WTC11 (cell line): ENCODE measurements at regions not wholly inside any gene's neighbourhood (a gene's known extent, or its start where the extent isn't known, plus 50 kb on each side); places are given as distances from the start of the nearest gene placed in this dataset.

Source experiments
- ATAC-seq: fragments of 200-7000 bp; cut with Tn5 transposase; 2 replicates; pipeline ENCODE4 v1.10.0; 2021; ENCODE audit warnings: mild to moderate bottlenecking, moderate library complexity
- CTCF ChIA-PET: fragments of 300-600 bp; sonication (Branson Sonifier 250); formaldehyde crosslinking; loops from one replicate; lab custom pipeline; 2021; ENCODE audit warnings: antibody characterized with exemption; lab: Charles Lee
- POLR2A ChIA-PET: fragments of 350-600 bp; sonication (Branson Sonifier 250); formaldehyde crosslinking; loops from one replicate; lab custom pipeline; 2021; ENCODE audit warnings: antibody characterized with exemption; lab: Charles Lee
- DNase-seq: peaks from one replicate; pipeline ENCODE4 v3.0.0; 2021; ENCODE audit warnings: low spot score
- H3K27ac Mint-ChIP-seq: 2 replicates; pipeline ENCODE4 v1.8.0; 2021; ENCODE audit warnings: mixed read lengths
- H3K27me3 Mint-ChIP-seq: 2 replicates; pipeline ENCODE4 v1.8.0; 2021; ENCODE audit warnings: low read depth, mild to moderate bottlenecking, moderate library complexity, mixed read lengths
- H3K36me3 Mint-ChIP-seq: 2 replicates; pipeline ENCODE4 v1.8.0; 2021; ENCODE audit warnings: mixed read lengths
- H3K4me1 Mint-ChIP-seq: 2 replicates; pipeline ENCODE4 v1.8.0; 2022; ENCODE audit warnings: mixed read lengths
- H3K4me3 Mint-ChIP-seq: 2 replicates; pipeline ENCODE4 v1.8.0; 2021; ENCODE audit warnings: mild to moderate bottlenecking, moderate library complexity, mixed read lengths
- H3K9me3 Mint-ChIP-seq: 2 replicates; pipeline ENCODE4 v1.8.0; 2021; ENCODE audit warnings: mixed read lengths
- ATF1 ChIP-seq: sonication (generic); formaldehyde crosslinking; IDR thresholded peaks from 2 replicates; pipeline ENCODE4 v1.8.1; 2023; ENCODE audit warnings: mild to moderate bottlenecking, moderate library complexity, missing genetic modification reagents
- CREB1 ChIP-seq: sonication (generic); formaldehyde crosslinking; IDR thresholded peaks from 2 replicates; pipeline ENCODE4 v1.8.0; 2023; ENCODE audit warnings: mild to moderate bottlenecking, missing genetic modification reagents
- ELF4 ChIP-seq: sonication (generic); formaldehyde crosslinking; IDR thresholded peaks from 2 replicates; pipeline ENCODE4 v1.8.1; 2022; ENCODE audit warnings: low read depth, mild to moderate bottlenecking, moderate library complexity, missing genetic modification reagents
- FOXK1 ChIP-seq: sonication (generic); formaldehyde crosslinking; IDR thresholded peaks from 2 replicates; pipeline ENCODE4 v1.8.0; 2022; ENCODE audit warnings: mild to moderate bottlenecking, moderate library complexity, missing genetic modification reagents
- FOXP1 ChIP-seq: sonication (generic); formaldehyde crosslinking; IDR thresholded peaks from 2 replicates; pipeline ENCODE4 v1.8.0; 2022; ENCODE audit warnings: missing genetic modification reagents, mild to moderate bottlenecking, moderate library complexity, borderline replicate concordance
- HMGA2 ChIP-seq: fragments of 250-450 bp; sonication (Bioruptor Pico); IDR thresholded peaks from 2 replicates; pipeline ENCODE4 v1.4.0; 2021; ENCODE audit warnings: mild to moderate bottlenecking, moderate library complexity
- IRF2 ChIP-seq: sonication (generic); formaldehyde crosslinking; IDR thresholded peaks from 2 replicates; pipeline ENCODE4 v1.8.0; 2022; ENCODE audit warnings: low read depth, missing genetic modification reagents, borderline replicate concordance
- JUN ChIP-seq: sonication (generic); formaldehyde crosslinking; IDR thresholded peaks from 2 replicates; pipeline ENCODE4 v1.8.0; 2023; ENCODE audit warnings: mild to moderate bottlenecking, missing genetic modification reagents
- MXD4 ChIP-seq: fragments of 250-450 bp; sonication (Bioruptor Pico); IDR thresholded peaks from 2 replicates; pipeline ENCODE4 v1.8.0; 2021; ENCODE audit warnings: mild to moderate bottlenecking, moderate library complexity, borderline replicate concordance
- SMAD3 ChIP-seq: sonication (generic); formaldehyde crosslinking; IDR thresholded peaks from 2 replicates; pipeline ENCODE4 v1.8.0; 2022; ENCODE audit warnings: missing genetic modification reagents, mild to moderate bottlenecking, borderline replicate concordance
- SMAD4 ChIP-seq: sonication (generic); formaldehyde crosslinking; IDR thresholded peaks from 2 replicates; pipeline ENCODE4 v1.8.0; 2022; ENCODE audit warnings: mild to moderate bottlenecking, missing genetic modification reagents
- SP1 ChIP-seq: sonication (generic); formaldehyde crosslinking; conservative IDR thresholded peaks from 2 replicates; pipeline ENCODE4 v1.8.1; 2022; ENCODE audit warnings: missing genetic modification reagents
- ZNF232 ChIP-seq: sonication (generic); formaldehyde crosslinking; IDR thresholded peaks from 2 replicates; pipeline ENCODE4 v1.8.0; 2022; ENCODE audit warnings: mild to moderate bottlenecking, missing genetic modification reagents
- ZNF263 ChIP-seq: sonication (generic); formaldehyde crosslinking; IDR thresholded peaks from 2 replicates; pipeline ENCODE4 v1.8.1; 2022; ENCODE audit warnings: low read depth, mild to moderate bottlenecking, moderate library complexity, missing genetic modification reagents
- ZNF317 ChIP-seq: sonication (generic); formaldehyde crosslinking; IDR thresholded peaks from 2 replicates; pipeline ENCODE4 v1.8.1; 2023; ENCODE audit warnings: low read depth, mild to moderate bottlenecking, moderate library complexity, missing genetic modification reagents, borderline replicate concordance
- ZNF532 ChIP-seq: fragments of 250-450 bp; sonication (Bioruptor Pico); IDR thresholded peaks from 2 replicates; pipeline ENCODE4 v1.9.0; 2021; ENCODE audit warnings: mild to moderate bottlenecking, borderline replicate concordance
- ZSCAN18 ChIP-seq: fragments of 250-450 bp; sonication (Bioruptor Pico); IDR thresholded peaks from 2 replicates; pipeline ENCODE4 v2.1.2; 2022; ENCODE audit warnings: mild to moderate bottlenecking, moderate library complexity
- TF ChIP-seq, protein P1 (sequence below): fragments of 250-450 bp; sonication (Bioruptor Pico); IDR thresholded peaks from 2 replicates; pipeline ENCODE4 v1.8.0; 2021; ENCODE audit warnings: mild to moderate bottlenecking
- TF ChIP-seq, protein P2 (sequence below): sonication (generic); formaldehyde crosslinking; IDR thresholded peaks from 2 replicates; pipeline ENCODE4 v1.8.1; 2023; ENCODE audit warnings: mild to moderate bottlenecking, missing genetic modification reagents, moderate library complexity
- TF ChIP-seq, protein P3 (sequence below): sonication (generic); formaldehyde crosslinking; IDR thresholded peaks from 2 replicates; pipeline ENCODE4 v1.8.0; 2023; ENCODE audit warnings: missing genetic modification reagents
- TF ChIP-seq, protein P4 (sequence below): sonication (generic); formaldehyde crosslinking; conservative IDR thresholded peaks from 2 replicates; pipeline ENCODE4 v1.8.1; 2023; ENCODE audit warnings: mild to moderate bottlenecking, low read depth, missing genetic modification reagents, moderate library complexity

GRCh38 chr4:19925516-19925915, 326.2 kb upstream of the SLIT2 start (continued):
- TF ChIP-seq, protein P1, sequence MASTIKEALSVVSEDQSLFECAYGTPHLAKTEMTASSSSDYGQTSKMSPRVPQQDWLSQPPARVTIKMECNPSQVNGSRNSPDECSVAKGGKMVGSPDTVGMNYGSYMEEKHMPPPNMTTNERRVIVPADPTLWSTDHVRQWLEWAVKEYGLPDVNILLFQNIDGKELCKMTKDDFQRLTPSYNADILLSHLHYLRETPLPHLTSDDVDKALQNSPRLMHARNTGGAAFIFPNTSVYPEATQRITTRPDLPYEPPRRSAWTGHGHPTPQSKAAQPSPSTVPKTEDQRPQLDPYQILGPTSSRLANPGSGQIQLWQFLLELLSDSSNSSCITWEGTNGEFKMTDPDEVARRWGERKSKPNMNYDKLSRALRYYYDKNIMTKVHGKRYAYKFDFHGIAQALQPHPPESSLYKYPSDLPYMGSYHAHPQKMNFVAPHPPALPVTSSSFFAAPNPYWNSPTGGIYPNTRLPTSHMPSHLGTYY (CRISPR knock-in tag), result no peak
- TF ChIP-seq FOXP1 (CRISPR knock-in tag), result no peak
- TF ChIP-seq ZNF232, result no peak
- TF ChIP-seq FOXK1 (CRISPR knock-in tag), result no peak

GRCh38 chr4:19924761-19925160, 326.9 kb upstream of the SLIT2 start:
- no peak for DNase-seq
- Mint-ChIP-seq H3K27me3 (peaks cover 2% of the 10 kb centered on the region; the same call in 1 of the 2 replicates), H3K36me3 (peaks cover 6% of the 10 kb centered on the region; the same call in 1 of the 2 replicates), H3K4me1 (no peaks in the 10 kb centered on the region)
- ChIA-PET POLR2A (no interaction called here), CTCF (no interaction called here)
- no peak for TF ChIP-seq ZSCAN18 (CRISPR knock-in tag)
- no peak for TF ChIP-seq ZNF263 (CRISPR knock-in tag)
- TF ChIP-seq, protein P2, sequence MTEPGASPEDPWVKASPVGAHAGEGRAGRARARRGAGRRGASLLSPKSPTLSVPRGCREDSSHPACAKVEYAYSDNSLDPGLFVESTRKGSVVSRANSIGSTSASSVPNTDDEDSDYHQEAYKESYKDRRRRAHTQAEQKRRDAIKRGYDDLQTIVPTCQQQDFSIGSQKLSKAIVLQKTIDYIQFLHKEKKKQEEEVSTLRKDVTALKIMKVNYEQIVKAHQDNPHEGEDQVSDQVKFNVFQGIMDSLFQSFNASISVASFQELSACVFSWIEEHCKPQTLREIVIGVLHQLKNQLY, result no peak
- no peak for TF ChIP-seq FOXP1 (CRISPR knock-in tag)
- no peak for TF ChIP-seq ATF1 (CRISPR knock-in tag)
- TF ChIP-seq HMGA2 (CRISPR knock-in tag), result no peak
- TF ChIP-seq ZNF532, result no peak
- no peak for TF ChIP-seq ZNF317 (CRISPR knock-in tag)
- TF ChIP-seq, protein P3, sequence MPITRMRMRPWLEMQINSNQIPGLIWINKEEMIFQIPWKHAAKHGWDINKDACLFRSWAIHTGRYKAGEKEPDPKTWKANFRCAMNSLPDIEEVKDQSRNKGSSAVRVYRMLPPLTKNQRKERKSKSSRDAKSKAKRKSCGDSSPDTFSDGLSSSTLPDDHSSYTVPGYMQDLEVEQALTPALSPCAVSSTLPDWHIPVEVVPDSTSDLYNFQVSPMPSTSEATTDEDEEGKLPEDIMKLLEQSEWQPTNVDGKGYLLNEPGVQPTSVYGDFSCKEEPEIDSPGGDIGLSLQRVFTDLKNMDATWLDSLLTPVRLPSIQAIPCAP (CRISPR knock-in tag), result no peak
- no peak for TF ChIP-seq SMAD3 (CRISPR knock-in tag)
- TF ChIP-seq, all 79 proteins: peak for 0
- Mint-ChIP-seq H3K27ac (no peak overlapping the region), H3K4me3 (no peak overlapping the region), H3K9me3 (peaks cover 18% of the 10 kb centered on the region)
- ATAC-seq, result no peak

DNA sequence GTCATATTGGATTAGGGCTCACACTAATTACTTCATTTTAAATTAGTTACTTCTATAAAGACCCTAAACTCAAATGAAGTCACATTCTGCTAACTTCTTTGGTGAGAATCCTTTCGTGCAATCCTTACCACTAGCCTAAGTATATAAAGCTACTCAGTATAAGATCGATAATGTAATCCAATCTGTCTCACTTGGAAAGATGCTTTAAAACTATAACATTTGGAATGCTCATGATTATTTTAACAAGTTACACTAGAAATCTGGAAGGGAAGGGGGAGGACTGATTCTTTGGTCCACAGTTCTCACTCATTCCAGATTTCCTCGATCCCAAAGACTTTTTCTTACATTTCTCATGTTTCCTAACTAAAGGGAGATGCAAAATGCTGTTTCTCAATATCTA, 336.4 kb upstream of the SLIT2 start:
- DNase-seq (no peak), ATAC-seq (no peak)
- ChIA-PET CTCF (no interaction called here), POLR2A (no interaction called here)
- Mint-ChIP-seq H3K27me3 (no peaks in the 10 kb centered on the region; the same call in 1 of the 2 replicates), H3K4me1 (no peaks in the 10 kb centered on the region), H3K36me3 (peaks cover 7% of the 10 kb centered on the region), H3K27ac (no peak overlapping the region), H3K9me3 (peaks cover 32% of the 10 kb centered on the region), H3K4me3 (no peak overlapping the region)
- TF ChIP-seq, protein P4, sequence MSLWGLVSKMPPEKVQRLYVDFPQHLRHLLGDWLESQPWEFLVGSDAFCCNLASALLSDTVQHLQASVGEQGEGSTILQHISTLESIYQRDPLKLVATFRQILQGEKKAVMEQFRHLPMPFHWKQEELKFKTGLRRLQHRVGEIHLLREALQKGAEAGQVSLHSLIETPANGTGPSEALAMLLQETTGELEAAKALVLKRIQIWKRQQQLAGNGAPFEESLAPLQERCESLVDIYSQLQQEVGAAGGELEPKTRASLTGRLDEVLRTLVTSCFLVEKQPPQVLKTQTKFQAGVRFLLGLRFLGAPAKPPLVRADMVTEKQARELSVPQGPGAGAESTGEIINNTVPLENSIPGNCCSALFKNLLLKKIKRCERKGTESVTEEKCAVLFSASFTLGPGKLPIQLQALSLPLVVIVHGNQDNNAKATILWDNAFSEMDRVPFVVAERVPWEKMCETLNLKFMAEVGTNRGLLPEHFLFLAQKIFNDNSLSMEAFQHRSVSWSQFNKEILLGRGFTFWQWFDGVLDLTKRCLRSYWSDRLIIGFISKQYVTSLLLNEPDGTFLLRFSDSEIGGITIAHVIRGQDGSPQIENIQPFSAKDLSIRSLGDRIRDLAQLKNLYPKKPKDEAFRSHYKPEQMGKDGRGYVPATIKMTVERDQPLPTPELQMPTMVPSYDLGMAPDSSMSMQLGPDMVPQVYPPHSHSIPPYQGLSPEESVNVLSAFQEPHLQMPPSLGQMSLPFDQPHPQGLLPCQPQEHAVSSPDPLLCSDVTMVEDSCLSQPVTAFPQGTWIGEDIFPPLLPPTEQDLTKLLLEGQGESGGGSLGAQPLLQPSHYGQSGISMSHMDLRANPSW, result no peak
- no peak for TF ChIP-seq SP1 (CRISPR knock-in tag)
- TF ChIP-seq SMAD4, result no peak
- no peak for TF ChIP-seq FOXK1 (CRISPR knock-in tag)
- TF ChIP-seq IRF2 (CRISPR knock-in tag), result no peak
- TF ChIP-seq MXD4 (CRISPR knock-in tag), result no peak
- no peak for TF ChIP-seq JUN
- no peak for TF ChIP-seq CREB1 (CRISPR knock-in tag)
- TF ChIP-seq ELF4 (CRISPR knock-in tag), result no peak
- TF ChIP-seq, protein P3 (CRISPR knock-in tag), result no peak
